NCI-H128 (cell line): ENCODE measurements at regions not wholly inside any gene's neighbourhood (a gene's known extent, or its start where the extent isn't known, plus 50 kb on each side); places are given as distances from the start of the nearest gene placed in this dataset.

Experiments used
- DNase-seq: peaks from one replicate; lab custom pipeline; 2025; ENCODE audit not compliant: unreplicated experiment; lab: John Stamatoyannopoulos, UW

- DNase-seq: no peak
These were observed 93.9 kb downstream of the INHBB start for GRCh38 chr2:120439637-120440384.

GRCh38 chr2:120440521-120441350 lies 94.8 kb downstream of the INHBB start:
- no peak for DNase-seq

- no peak for DNase-seq
These were observed 95.4 kb downstream of the INHBB start for GRCh38 chr2:120441351-120441700.

GRCh38 chr2:120441744-120442471 lies 96.0 kb downstream of the INHBB start:
- DNase-seq: no peak

GRCh38 chr2:120442541-120442922 lies 96.6 kb downstream of the INHBB start:
- no peak for DNase-seq

- no peak for DNase-seq
These were observed 97.1 kb downstream of the INHBB start for GRCh38 chr2:120442923-120443571.

GRCh38 chr2:120443946-120444345 lies 98.0 kb downstream of the INHBB start:
- DNase-seq: no peak

GRCh38 chr2:120444691-120445240 lies 98.8 kb downstream of the INHBB start:
- no peak for DNase-seq

- no peak for DNase-seq
These were observed 99.7 kb downstream of the INHBB start for GRCh38 chr2:120445449-120446143.

GRCh38 chr2:120446236-120447126 lies 100.5 kb downstream of the INHBB start:
- DNase-seq: no peak

GRCh38 chr2:120447127-120447785 lies 101.3 kb downstream of the INHBB start:
- DNase-seq: no peak

GRCh38 chr2:120448436-120448835 lies 102.5 kb downstream of the INHBB start:
- no peak for DNase-seq

- no peak for DNase-seq
These were observed 103.2 kb downstream of the INHBB start for GRCh38 chr2:120448961-120449810.

GRCh38 chr2:120450196-120450820 lies 104.4 kb downstream of the INHBB start:
- DNase-seq: no peak

GRCh38 chr2:120451334-120451733 lies 105.4 kb downstream of the INHBB start:
- DNase-seq: no peak

- DNase-seq: no peak
These were observed 106.2 kb downstream of the INHBB start for GRCh38 chr2:120452131-120452530.

- DNase-seq: no peak
These were observed 107.2 kb downstream of the INHBB start for GRCh38 chr2:120452945-120453634.
